Spleen (tissue), 11 donors: ENCODE measurements at regions not wholly inside any gene's neighbourhood (a gene's known extent, or its start where the extent isn't known, plus 50 kb on each side); places are given as distances from the start of the nearest gene placed in this dataset.

Experiments
- DNase-seq: peaks from one replicate; pipeline ENCODE4 v3.0.0-alpha.2; 2020
- H3K27ac ChIP-seq, 8 donors: fragments of 200-600 bp; sonication (generic) in 7 of 8; 1 replicate in 4 of 8; 2 replicates in 4 of 8; pipeline versions ENCODE4 v1.5.0 to v1.8.0; 2016 to 2021; ENCODE audit warnings: inconsistent platforms in 4 of 8, mild to moderate bottlenecking in 4 of 8, moderate library complexity in 1 of 8
- H3K27me3 ChIP-seq, 7 donors: fragments of 200-600 bp; sonication (generic) in 6 of 7; replicated peaks in 1 of 7; 1 replicate in 4 of 7; 2 replicates in 3 of 7; pipeline versions ENCODE4 v1.5.0 to v1.8.0; 2016 to 2021; ENCODE audit warnings: inconsistent platforms in 3 of 7, mild to moderate bottlenecking in 1 of 7
- H3K36me3 ChIP-seq, 6 donors: fragments of 200-600 bp; sonication (generic) in 5 of 6; 1 replicate in 4 of 6; 2 replicates in 2 of 6; pipeline versions ENCODE4 v1.5.0 to v1.8.0; 2016 to 2021; ENCODE audit warnings: inconsistent platforms in 2 of 6
- H3K4me1 ChIP-seq, 6 donors: fragments of 200-600 bp; sonication (generic) in 5 of 6; 1 replicate in 3 of 6; 2 replicates in 3 of 6; pipeline versions ENCODE4 v1.5.0 to v1.8.0; 2016 to 2021; ENCODE audit warnings: inconsistent platforms in 3 of 6
- H3K4me3 ChIP-seq, 8 donors: fragments of 200-600 bp; sonication (generic) in 7 of 8; 1 replicate in 4 of 8; 2 replicates in 4 of 8; pipeline versions ENCODE4 v1.5.0 to v1.8.0; 2016 to 2021; ENCODE audit warnings: inconsistent platforms in 4 of 8, mild to moderate bottlenecking in 4 of 8, moderate library complexity in 2 of 8
- H3K9me3 ChIP-seq, 8 donors: fragments of 200-600 bp; sonication (generic) in 7 of 8; 1 replicate in 4 of 8; 2 replicates in 4 of 8; pipeline versions ENCODE4 v1.5.0 to v1.8.0; 2016 to 2021; ENCODE audit warnings: inconsistent platforms in 4 of 8
- POLR2A ChIP-seq, 3 donors: fragments of 450-650 bp; IDR thresholded peaks; one replicate each; pipeline ENCODE4 v1.5.1; 2017; ENCODE audit warnings: antibody characterized with exemption in 3 of 3, mild to moderate bottlenecking in 1 of 3
- POLR2AphosphoS5 ChIP-seq, 3 donors: sonication (generic); formaldehyde crosslinking; IDR thresholded peaks; one replicate each; pipeline ENCODE4 v1.5.1; 2017; ENCODE audit warnings: antibody characterized with exemption in 3 of 3
- WGBS, 5 donors: extraction: QIAGEN DNeasy Blood & Tissue Kit in 3 of 5; methylation state at CpG; one replicate each; pipeline versions ENCODE4 v1.1.5 to v1.1.7; 2013 to 2018; 5-methylcytosine and 5-hydroxymethylcytosine counted together
- intact Hi-C: fragments of 100-400 bp; cut with DNase I; formaldehyde crosslinking; loops from one replicate; pipeline ENCODE4 v1.15.0; 2023; ENCODE audit warnings: low total_unique reads
- TF ChIP-seq, protein P1 (sequence below), 11 experiments: fragments of 200-600 bp in 7 of 11; fragments of 450-650 bp in 4 of 11; sonication (generic) in 4 of 11; IDR thresholded peaks in 8 of 11; conservative IDR thresholded peaks in 3 of 11; 1 replicate in 7 of 11; 2 replicates in 4 of 11; pipeline versions ENCODE4 v1.4.0 to v1.8.0; 2016 to 2021; ENCODE audit warnings: antibody characterized with exemption in 11 of 11, inconsistent platforms in 4 of 11, mild to moderate bottlenecking in 1 of 11
- donor health status: healthy with polysubstance abuse.
- donor health status: DM: no; HTN: no; CAD: no; lungs with moderate emphysema.
- donor health status: DM: no; HTN: no; CAD: no.
- donor health status: Bipolar disorder and iron deficiency.
- donor health status: healthy.
- donor health status: DM: no; HTN: no; CAD: no.
- donor health status: DM: yes; HTN: yes; CAD: no.

DNA sequence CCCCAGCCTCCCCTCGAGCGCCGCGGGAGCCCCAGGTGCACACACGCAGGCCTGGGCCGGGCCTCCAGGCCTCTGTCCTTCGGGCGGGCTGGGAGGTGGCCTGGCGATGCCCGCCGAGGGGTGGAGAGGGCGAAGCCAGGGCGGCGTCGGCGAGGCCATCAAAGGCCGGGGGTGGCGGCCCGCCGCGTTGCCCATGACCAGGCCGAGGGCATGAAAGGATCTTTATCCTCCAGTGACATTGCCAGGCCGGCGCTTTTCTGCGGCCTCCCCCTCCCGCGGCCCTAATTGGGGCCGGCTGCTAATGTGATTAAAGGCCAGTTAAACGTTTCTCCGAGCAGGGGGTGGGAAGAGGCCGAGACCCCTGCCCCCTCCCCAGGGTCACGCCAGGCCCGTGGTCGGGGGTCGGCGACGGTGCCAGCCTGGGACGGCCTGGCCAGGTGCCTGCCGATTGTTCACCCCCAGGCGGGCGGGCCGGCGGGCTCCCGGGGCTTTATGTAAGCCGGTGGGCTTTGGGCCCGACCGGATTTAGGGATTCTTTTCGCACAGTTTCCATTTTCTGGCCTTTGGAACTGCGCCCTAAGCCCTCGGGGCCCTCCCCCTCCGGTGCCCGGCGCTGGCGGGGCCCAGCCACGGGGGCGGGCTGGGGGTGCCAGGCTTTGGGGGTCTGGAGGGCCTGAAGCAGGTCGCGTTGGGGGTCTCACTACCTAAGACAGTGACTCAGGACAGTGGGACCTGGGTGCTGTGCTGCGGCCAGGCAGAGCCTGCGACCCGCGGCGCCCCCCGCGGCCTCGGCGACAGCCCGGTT is 103.2 kb upstream of the DIO3 start:
- TF ChIP-seq POLR2AphosphoS5 (IDR thresholded peaks at IDR 0.05) (no peak), POLR2A (IDR thresholded peaks at IDR 0.05) (no peak)
- TF ChIP-seq, protein P1, sequence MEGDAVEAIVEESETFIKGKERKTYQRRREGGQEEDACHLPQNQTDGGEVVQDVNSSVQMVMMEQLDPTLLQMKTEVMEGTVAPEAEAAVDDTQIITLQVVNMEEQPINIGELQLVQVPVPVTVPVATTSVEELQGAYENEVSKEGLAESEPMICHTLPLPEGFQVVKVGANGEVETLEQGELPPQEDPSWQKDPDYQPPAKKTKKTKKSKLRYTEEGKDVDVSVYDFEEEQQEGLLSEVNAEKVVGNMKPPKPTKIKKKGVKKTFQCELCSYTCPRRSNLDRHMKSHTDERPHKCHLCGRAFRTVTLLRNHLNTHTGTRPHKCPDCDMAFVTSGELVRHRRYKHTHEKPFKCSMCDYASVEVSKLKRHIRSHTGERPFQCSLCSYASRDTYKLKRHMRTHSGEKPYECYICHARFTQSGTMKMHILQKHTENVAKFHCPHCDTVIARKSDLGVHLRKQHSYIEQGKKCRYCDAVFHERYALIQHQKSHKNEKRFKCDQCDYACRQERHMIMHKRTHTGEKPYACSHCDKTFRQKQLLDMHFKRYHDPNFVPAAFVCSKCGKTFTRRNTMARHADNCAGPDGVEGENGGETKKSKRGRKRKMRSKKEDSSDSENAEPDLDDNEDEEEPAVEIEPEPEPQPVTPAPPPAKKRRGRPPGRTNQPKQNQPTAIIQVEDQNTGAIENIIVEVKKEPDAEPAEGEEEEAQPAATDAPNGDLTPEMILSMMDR (IDR thresholded peaks at IDR 0.05 in 8 of 11, conservative IDR thresholded peaks at IDR 0.05 in 3 of 11), result no peak
- intact Hi-C loops, result no loop called here
- H3K9me3 ChIP-seq, result no peaks in the 10 kb centered on the region
- H3K4me1 ChIP-seq, result peaks cover 0 to 28% (median 19%) of the 10 kb centered on the region in 6 donors
- no peak overlapping the region for H3K27ac ChIP-seq
- H3K27me3 ChIP-seq, result peaks cover 7 to 87% (median 56%) of the 10 kb centered on the region in 7 donors
- 8 to 12% (median 9%) methylated on average over 31 to 68 of the region's 68 CpGs for WGBS, 5 donors
- peak overlapping the region in 3 of 8 donors; percentile 2 to 47 (median 2) for H3K4me3 ChIP-seq
- peak; percentile 66 for DNase-seq
- no peaks in the 10 kb centered on the region for H3K36me3 ChIP-seq

- H3K4me1 ChIP-seq, result peaks cover 0 to 28% (median 19%) of the 10 kb centered on the region in 6 donors
- peaks cover 7 to 82% (median 56%) of the 10 kb centered on the region in 7 donors for H3K27me3 ChIP-seq
- no peaks in the 10 kb centered on the region for H3K9me3 ChIP-seq
- TF ChIP-seq POLR2AphosphoS5 (IDR thresholded peaks at IDR 0.05) (no peak), POLR2A (IDR thresholded peaks at IDR 0.05) (no peak)
- TF ChIP-seq, protein P1 (IDR thresholded peaks at IDR 0.05 in 8 of 11, conservative IDR thresholded peaks at IDR 0.05 in 3 of 11), result no peak
- H3K27ac ChIP-seq, result no peak overlapping the region
- peak overlapping the region in 6 of 8 donors; percentile 2 to 47 (median 20) for H3K4me3 ChIP-seq
- 2 to 7% (median 3%) methylated on average over 39 to 92 of the region's 92 CpGs for WGBS, 5 donors
- H3K36me3 ChIP-seq, result no peaks in the 10 kb centered on the region
- intact Hi-C loops, result no loop called here
- DNase-seq, result peak; percentile 63
These were observed 102.3 kb upstream of the DIO3 start for GRCh38 chr14:101458741-101459550.

DNA sequence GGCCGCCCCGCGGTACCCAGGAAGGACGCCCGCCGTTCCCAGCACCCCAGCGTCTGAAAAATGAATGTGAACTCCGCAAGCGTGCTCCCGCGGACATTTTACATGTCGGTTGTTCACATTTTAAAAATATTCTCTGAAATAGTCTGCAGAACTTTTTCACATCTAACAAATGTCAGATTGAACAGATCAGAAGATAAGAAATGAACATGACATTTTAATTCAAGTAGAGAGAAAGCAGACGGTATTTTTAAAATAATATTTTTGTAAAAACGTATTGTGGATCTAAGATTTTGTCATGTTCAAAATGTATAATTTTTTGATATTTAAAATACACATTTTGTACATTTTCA is 101.8 kb upstream of the DIO3 start:
- peak overlapping the region in 5 of 8 donors; percentile 2 to 47 (median 23) for H3K4me3 ChIP-seq
- no peak overlapping the region for H3K27ac ChIP-seq
- no peak for DNase-seq
- intact Hi-C loops, result no loop called here
- no peaks in the 10 kb centered on the region for H3K36me3 ChIP-seq
- WGBS, 5 donors, result 19 to 21% (median 21%) methylated on average over 14 of the region's 14 CpGs
- peaks cover 0 to 28% (median 19%) of the 10 kb centered on the region in 6 donors for H3K4me1 ChIP-seq
- no peaks in the 10 kb centered on the region for H3K9me3 ChIP-seq
- peaks cover 7 to 79% (median 56%) of the 10 kb centered on the region in 7 donors for H3K27me3 ChIP-seq
- TF ChIP-seq POLR2AphosphoS5 (IDR thresholded peaks at IDR 0.05) (no peak), POLR2A (IDR thresholded peaks at IDR 0.05) (no peak)

- 88 to 95% (median 91%) methylated on average over 6 of the region's 6 CpGs for WGBS, 5 donors
- no peaks in the 10 kb centered on the region for H3K36me3 ChIP-seq
These were observed 100.8 kb upstream of the DIO3 start for GRCh38 chr14:101460521-101460920.

More at GRCh38 chr14:101460521-101460920, 100.8 kb upstream of the DIO3 start:
- DNase-seq, result peak; percentile 10
- Histone ChIP-seq H3K4me3 (no peak overlapping the region), H3K9me3 (no peaks in the 10 kb centered on the region), H3K4me1 (peaks cover 0 to 28% (median 19%) of the 10 kb centered on the region in 6 donors), H3K27me3 (peaks cover 7 to 79% (median 51%) of the 10 kb centered on the region in 7 donors), H3K27ac (no peak overlapping the region)
- no peak for TF ChIP-seq POLR2A (IDR thresholded peaks at IDR 0.05)
- no peak for TF ChIP-seq POLR2AphosphoS5 (IDR thresholded peaks at IDR 0.05)
- TF ChIP-seq, protein P1 (IDR thresholded peaks at IDR 0.05 in 8 of 11, conservative IDR thresholded peaks at IDR 0.05 in 3 of 11), result no peak
- intact Hi-C loops, result no loop called here
